K562 (cell line): ENCODE measurements at regions not wholly inside any gene's neighbourhood (a gene's known extent, or its start where the extent isn't known, plus 50 kb on each side); places are given as distances from the start of the nearest gene placed in this dataset.

Experiments used
- ATAC-seq: fragments of 200-7000 bp; cut with Tn5 transposase; 3 replicates; pipeline ENCODE4 v1.9.1; 2020; ENCODE audit warnings: moderate library complexity
- BruUV-seq: library from RNA; stranded (reverse); fragments of 400-500 nt; replicated peaks from 2 replicates; lab custom pipeline; 2021; lab: Mats Ljungman, UMichigan
- CTCF ChIA-PET: fragments of 300-600 bp; formaldehyde crosslinking; extraction: SDS; loops from one replicate; lab custom pipeline; 2021; ENCODE audit warnings: low intra/inter-chr PET ratio; lab: Yijun Ruan, JAX
- POLR2A ChIA-PET: fragments of 300-600, 350-650 bp; sonication (Branson Sonifier 250); formaldehyde crosslinking; extraction: SDS; loops from one replicate; lab custom pipeline; 2021; ENCODE audit warnings: antibody characterized with exemption, inconsistent platforms; lab: Yijun Ruan, JAX
- DNase-seq, 4 experiments: peaks; one replicate each; pipeline versions ENCODE4 v3.0.0 to v3.0.0-alpha.2; 2011 to 2018; ENCODE audit warnings: low spot score in 3 of 4, mixed read lengths in 3 of 4; ENCODE audit errors: extremely low read depth in 1 of 4
- FAIRE-seq: peaks from 2 replicates; lab custom pipeline; 2011; peaks lifted over from hg19 to GRCh38; lab: Jason Lieb, UNC
- H2AFZ ChIP-seq: 2 replicates; pipeline ENCODE4 v1.6.0; 2011; ENCODE audit warnings: low read depth, low read length, control low read depth, inconsistent platforms
- H3K27ac ChIP-seq: fragments of 200-600 bp; 3 replicates; pipeline ENCODE4 v1.8.0; 2011; ENCODE audit warnings: low read depth, mild to moderate bottlenecking, control low read depth, inconsistent platforms, low read length, moderate library complexity, mixed read lengths; ENCODE audit errors: extremely low read depth
- H3K27me3 ChIP-seq, 2 experiments: fragments of 300-600 bp in 1 of 2; 2 replicates in 1 of 2; 3 replicates in 1 of 2; pipeline versions ENCODE4 v1.6.0 to v1.8.0; 2011; ENCODE audit warnings: inconsistent platforms in 2 of 2, low read length in 2 of 2, mild to moderate bottlenecking in 1 of 2, mixed read lengths in 1 of 2, moderate library complexity in 1 of 2; ENCODE audit not compliant: control insufficient read depth in 2 of 2, insufficient read depth in 2 of 2
- H3K36me3 ChIP-seq: fragments of 300-600 bp; 3 replicates; pipeline ENCODE4 v1.8.0; 2011; ENCODE audit warnings: mild to moderate bottlenecking, low read length, inconsistent platforms; ENCODE audit not compliant: control insufficient read depth, insufficient read depth
- H3K4me1 ChIP-seq, 2 experiments: fragments of 200-600 bp in 1 of 2; replicated peaks in 1 of 2; 2 replicates in 1 of 2; 3 replicates in 1 of 2; pipeline versions ENCODE4 v1.5.1 to v1.8.0; 2011; ENCODE audit warnings: inconsistent platforms in 2 of 2, low read length in 2 of 2, mild to moderate bottlenecking in 1 of 2, mixed read lengths in 1 of 2, moderate library complexity in 1 of 2; ENCODE audit not compliant: control insufficient read depth in 2 of 2, insufficient read depth in 2 of 2
- H3K4me2 ChIP-seq: 2 replicates; pipeline ENCODE4 v1.6.1; 2011; ENCODE audit warnings: low read length, control low read depth, inconsistent platforms, mixed read lengths; ENCODE audit not compliant: insufficient read depth
- H3K4me3 ChIP-seq: fragments of 200-600 bp; sonication (generic), shearing (Covaris generic); 2 replicates; pipeline ENCODE4 v1.5.1; 2016; ENCODE audit warnings: control low read depth, inconsistent platforms
- H3K79me2 ChIP-seq: fragments of 200-600 bp; 3 replicates; pipeline ENCODE4 v1.8.0; 2011; ENCODE audit warnings: low read length, inconsistent platforms; ENCODE audit not compliant: control insufficient read depth, insufficient read depth
- H3K9ac ChIP-seq, 2 experiments: 2 replicates each; pipeline versions ENCODE4 v1.6.0 to v1.6.1; 2011; ENCODE audit warnings: low read depth in 2 of 2, low read length in 2 of 2, control low read depth in 1 of 2, inconsistent platforms in 1 of 2, mild to moderate bottlenecking in 1 of 2, mixed read lengths in 1 of 2; ENCODE audit not compliant: insufficient read depth in 1 of 2
- H3K9me1 ChIP-seq: one replicate; pipeline ENCODE4 v1.6.0; 2011; ENCODE audit warnings: inconsistent platforms, mild to moderate bottlenecking, low read length, moderate library complexity; ENCODE audit not compliant: control insufficient read depth, insufficient read depth
- H3K9me3 ChIP-seq: replicated peaks from 2 replicates; pipeline ENCODE4 v1.5.1; 2011; ENCODE audit warnings: low read depth, low read length, inconsistent platforms; ENCODE audit not compliant: control insufficient read depth, insufficient read depth
- H4K20me1 ChIP-seq: replicated peaks from 2 replicates; pipeline ENCODE4 v1.6.1; 2011; ENCODE audit warnings: low read length, inconsistent platforms, mixed read lengths; ENCODE audit not compliant: control insufficient read depth, insufficient read depth
- CREM ChIP-seq: IDR thresholded peaks from 2 replicates; pipeline ENCODE4 v1.6.1; 2014; ENCODE audit warnings: antibody characterized with exemption, low read depth
- HDAC8 ChIP-seq: fragments of 450-650 bp; IDR thresholded peaks from 2 replicates; pipeline ENCODE4 v1.6.1; 2016; ENCODE audit warnings: mild to moderate bottlenecking, missing genetic modification characterization, moderate library complexity, missing compliant biosample characterization
- KDM4B ChIP-seq, 2 experiments: fragments of 450-650 bp in 1 of 2; sonication (generic) in 1 of 2; IDR thresholded peaks; 2 replicates each; pipeline ENCODE4 v1.6.1; 2016 to 2017; ENCODE audit warnings: borderline replicate concordance in 2 of 2, antibody characterized with exemption in 1 of 2, low read depth in 1 of 2, mild to moderate bottlenecking in 1 of 2
- MBD2 ChIP-seq: sonication (generic); IDR thresholded peaks from 2 replicates; pipeline ENCODE4 v1.6.1; 2016; ENCODE audit warnings: low read depth, borderline replicate concordance
- PYGO2 ChIP-seq: fragments of 450-650 bp; IDR thresholded peaks from 2 replicates; pipeline ENCODE4 v1.6.1; 2016; ENCODE audit warnings: mild to moderate bottlenecking, missing genetic modification characterization, moderate library complexity, missing compliant biosample characterization
- SAP30 ChIP-seq: fragments of 200-600 bp; sonication (generic); IDR thresholded peaks from 2 replicates; pipeline ENCODE4 v1.6.1; 2012; ENCODE audit warnings: borderline replicate concordance, low read depth, mild to moderate bottlenecking, moderate library complexity, low read length, control low read depth, inconsistent platforms; ENCODE audit not compliant: insufficient read depth, poor library complexity, severe bottlenecking
- TOE1 ChIP-seq, 2 experiments: fragments of 450-650 bp in 1 of 2; sonication (generic) in 1 of 2; formaldehyde crosslinking in 1 of 2; IDR thresholded peaks; 2 replicates each; pipeline versions ENCODE4 v1.7.1 to v1.8.0; 2016 to 2022; ENCODE audit warnings: borderline replicate concordance in 2 of 2, mild to moderate bottlenecking in 2 of 2, antibody characterized with exemption in 1 of 2, inconsistent platforms in 1 of 2, low read depth in 1 of 2, missing genetic modification reagents in 1 of 2, moderate library complexity in 1 of 2
- YBX1 ChIP-seq: fragments of 450-650 bp; IDR thresholded peaks from 2 replicates; pipeline ENCODE4 v1.7.1; 2016; ENCODE audit warnings: mild to moderate bottlenecking
- ZNF274 ChIP-seq: IDR thresholded peaks from 2 replicates; pipeline ENCODE4 v1.6.1; 2011; ENCODE audit warnings: low read depth, mild to moderate bottlenecking, low read length, moderate library complexity, borderline replicate concordance
- ZNF561 ChIP-seq: fragments of 450-650 bp; formaldehyde crosslinking; conservative IDR thresholded peaks from 2 replicates; pipeline ENCODE4 v1.4.0; 2020; ENCODE audit warnings: mild to moderate bottlenecking, moderate library complexity
- ZNF75A ChIP-seq: fragments of 450-650 bp; formaldehyde crosslinking; IDR thresholded peaks from 2 replicates; pipeline ENCODE4 v1.4.0; 2020; ENCODE audit warnings: mild to moderate bottlenecking
- ZZZ3 ChIP-seq: fragments of 450-650 bp; IDR thresholded peaks from 2 replicates; pipeline ENCODE4 v1.6.1; 2016; ENCODE audit warnings: antibody characterized with exemption, mild to moderate bottlenecking, moderate library complexity
- WGBS: fragments of 100-300 bp; shearing (Covaris generic); methylation state at CpG from one replicate; pipeline ENCODE4 v1.1.6; 2016; ENCODE audit warnings: low coverage, mixed read lengths; ENCODE audit not compliant: insufficient coverage; ENCODE audit errors: missing lambda C conversion rate; 5-methylcytosine and 5-hydroxymethylcytosine counted together
- in situ Hi-C: fragments of 300-500 bp; cut with MboI; formaldehyde crosslinking; loops from 4 replicates; pipeline ENCODE4 v1.15.0; 2018; ENCODE audit warnings: inconsistent platforms, mixed read lengths
- intact Hi-C: fragments of 100-400 bp; cut with micrococcal nuclease; formaldehyde crosslinking; loops from 2 replicates; pipeline ENCODE4 v1.14.2; 2022
- TF ChIP-seq, protein P1 (sequence below): sonication (generic); formaldehyde crosslinking; IDR thresholded peaks from 2 replicates; pipeline ENCODE4 v1.8.0; 2022; ENCODE audit warnings: missing genetic modification reagents, mild to moderate bottlenecking, borderline replicate concordance
- TF ChIP-seq, protein P2 (sequence below): sonication (generic); formaldehyde crosslinking; IDR thresholded peaks from 2 replicates; pipeline ENCODE4 v1.9.0; 2022; ENCODE audit warnings: mild to moderate bottlenecking, missing genetic modification reagents
- TF ChIP-seq, protein P3 (sequence below): fragments of 250-450 bp; sonication (Bioruptor Pico); IDR thresholded peaks from 2 replicates; pipeline ENCODE4 v1.6.1; 2021; ENCODE audit warnings: mild to moderate bottlenecking
- TF ChIP-seq, protein P4 (sequence below): sonication (generic); formaldehyde crosslinking; IDR thresholded peaks from 2 replicates; pipeline ENCODE4 v1.9.0; 2022; ENCODE audit warnings: mild to moderate bottlenecking, missing genetic modification reagents

DNA sequence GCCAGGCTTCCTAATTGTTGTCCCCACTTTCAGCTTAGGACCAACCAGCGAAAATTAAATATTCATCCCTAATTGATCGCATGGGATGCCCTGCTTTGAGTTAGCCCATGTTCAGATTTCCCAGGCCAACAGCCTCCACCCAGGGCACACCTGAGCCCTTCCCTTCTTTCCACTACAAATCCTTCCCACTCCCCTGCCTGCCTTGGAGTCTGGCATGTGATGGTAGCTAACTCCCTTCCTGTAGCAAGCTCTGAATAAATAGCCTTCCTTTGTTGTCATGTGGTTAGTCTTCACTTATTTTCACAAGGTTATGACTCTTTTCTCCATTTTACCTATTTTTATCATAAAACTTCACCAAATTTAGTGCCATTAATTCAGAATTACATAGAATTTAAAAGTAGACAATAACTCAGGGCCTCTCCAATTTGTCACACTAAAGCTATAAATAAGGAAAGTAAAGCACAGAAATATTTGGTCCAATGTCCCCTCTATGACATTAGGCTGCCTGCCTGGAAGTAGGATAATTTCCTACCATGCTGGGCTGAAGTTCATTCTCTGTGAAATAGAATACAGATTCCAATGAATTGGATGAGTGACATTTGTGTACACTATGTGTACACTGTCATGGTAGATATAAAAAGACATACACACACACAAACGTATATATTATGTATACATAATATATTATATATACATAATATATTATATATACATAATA, 166.4 kb upstream of the CPEB2 start:
- ATAC-seq (no peak), DNase-seq (no peak), FAIRE-seq (no peak)
- no peak overlapping the region for H3K4me2 ChIP-seq
- H3K9me1 ChIP-seq: no peaks in the 10 kb centered on the region
- WGBS: 14% methylated on average over 3 of the region's 3 CpGs
- POLR2A ChIA-PET: no interaction called here
- H3K27me3 ChIP-seq: no peaks in the 10 kb centered on the region
- no peak overlapping the region for H3K27ac ChIP-seq
- TF ChIP-seq ZNF561 (CRISPR knock-in tag) (no peak), CREM (no peak), HDAC8 (tag) (no peak), SAP30 (no peak), KDM4B (IDR thresholded peaks at IDR 0.05; ENCODE audit: borderline replicate concordance in 2 of 2, low read depth in 1 of 2) (no peak), YBX1 (no peak), PYGO2 (tag) (no peak), TOE1 (IDR thresholded peaks at IDR 0.05; ENCODE audit: borderline replicate concordance) (no peak), TOE1 (CRISPR knock-in tag; IDR thresholded peaks at IDR 0.05; ENCODE audit: borderline replicate concordance, low read depth) (no peak), MBD2 (no peak), ZNF274 (no peak), ZZZ3 (no peak), ZNF75A (CRISPR knock-in tag) (no peak)
- TF ChIP-seq, protein P1, sequence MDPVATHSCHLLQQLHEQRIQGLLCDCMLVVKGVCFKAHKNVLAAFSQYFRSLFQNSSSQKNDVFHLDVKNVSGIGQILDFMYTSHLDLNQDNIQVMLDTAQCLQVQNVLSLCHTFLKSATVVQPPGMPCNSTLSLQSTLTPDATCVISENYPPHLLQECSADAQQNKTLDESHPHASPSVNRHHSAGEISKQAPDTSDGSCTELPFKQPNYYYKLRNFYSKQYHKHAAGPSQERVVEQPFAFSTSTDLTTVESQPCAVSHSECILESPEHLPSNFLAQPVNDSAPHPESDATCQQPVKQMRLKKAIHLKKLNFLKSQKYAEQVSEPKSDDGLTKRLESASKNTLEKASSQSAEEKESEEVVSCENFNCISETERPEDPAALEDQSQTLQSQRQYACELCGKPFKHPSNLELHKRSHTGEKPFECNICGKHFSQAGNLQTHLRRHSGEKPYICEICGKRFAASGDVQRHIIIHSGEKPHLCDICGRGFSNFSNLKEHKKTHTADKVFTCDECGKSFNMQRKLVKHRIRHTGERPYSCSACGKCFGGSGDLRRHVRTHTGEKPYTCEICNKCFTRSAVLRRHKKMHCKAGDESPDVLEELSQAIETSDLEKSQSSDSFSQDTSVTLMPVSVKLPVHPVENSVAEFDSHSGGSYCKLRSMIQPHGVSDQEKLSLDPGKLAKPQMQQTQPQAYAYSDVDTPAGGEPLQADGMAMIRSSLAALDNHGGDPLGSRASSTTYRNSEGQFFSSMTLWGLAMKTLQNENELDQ: no peak
- TF ChIP-seq, protein P2, sequence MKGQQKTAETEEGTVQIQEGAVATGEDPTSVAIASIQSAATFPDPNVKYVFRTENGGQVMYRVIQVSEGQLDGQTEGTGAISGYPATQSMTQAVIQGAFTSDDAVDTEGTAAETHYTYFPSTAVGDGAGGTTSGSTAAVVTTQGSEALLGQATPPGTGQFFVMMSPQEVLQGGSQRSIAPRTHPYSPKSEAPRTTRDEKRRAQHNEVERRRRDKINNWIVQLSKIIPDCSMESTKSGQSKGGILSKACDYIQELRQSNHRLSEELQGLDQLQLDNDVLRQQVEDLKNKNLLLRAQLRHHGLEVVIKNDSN (CRISPR knock-in tag): no peak
- TF ChIP-seq, protein P3, sequence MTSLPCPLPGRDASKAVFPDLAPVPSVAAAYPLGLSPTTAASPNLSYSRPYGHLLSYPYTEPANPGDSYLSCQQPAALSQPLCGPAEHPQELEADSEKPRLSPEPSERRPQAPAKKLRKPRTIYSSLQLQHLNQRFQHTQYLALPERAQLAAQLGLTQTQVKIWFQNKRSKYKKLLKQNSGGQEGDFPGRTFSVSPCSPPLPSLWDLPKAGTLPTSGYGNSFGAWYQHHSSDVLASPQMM (CRISPR knock-in tag): no peak
- TF ChIP-seq, protein P4, sequence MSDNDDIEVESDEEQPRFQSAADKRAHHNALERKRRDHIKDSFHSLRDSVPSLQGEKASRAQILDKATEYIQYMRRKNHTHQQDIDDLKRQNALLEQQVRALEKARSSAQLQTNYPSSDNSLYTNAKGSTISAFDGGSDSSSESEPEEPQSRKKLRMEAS: no peak
- no peaks in the 10 kb centered on the region for H3K36me3 ChIP-seq
- H3K9me3 ChIP-seq: no peaks in the 10 kb centered on the region
- no peak overlapping the region for H3K4me3 ChIP-seq
- H3K4me1 ChIP-seq: no peaks in the 10 kb centered on the region; a peak in 2 of 5 replicates
- in situ Hi-C loops: no loop called here
- no peaks in the 10 kb centered on the region for H3K79me2 ChIP-seq
- H3K9ac ChIP-seq: no peak overlapping the region
- intact Hi-C loops: no loop called here
- CTCF ChIA-PET: no interaction called here
- no peaks in the 10 kb centered on the region for H4K20me1 ChIP-seq
- BruUV-seq: no TSS peak
- H2AFZ ChIP-seq: no peak overlapping the region
